ENCODE measurements at regions not wholly inside any gene's neighbourhood (a gene's known extent, or its start where the extent isn't known, plus 50 kb on each side); places are given as distances from the start of the nearest gene placed in this dataset.

- no peak for ATAC-seq
- Histone ChIP-seq H3K36me3 (ENCODE audit: low read depth) (no peaks in the 10 kb centered on the region), H3K4me3 (no peak overlapping the region), H3K4me1 (ENCODE audit: low read depth) (no peaks in the 10 kb centered on the region), H3K9me3 (no peaks in the 10 kb centered on the region)
- DNase-seq, result no peak
- no peak for TF ChIP-seq CTCF (IDR thresholded peaks at IDR 0.05)
- intact Hi-C loops (cut with DNase I, micrococcal nuclease), result no loop called here
These were observed 59.4 kb upstream of the FRMD4A start for GRCh38 chr10:14389981-14390590.

- no peaks in the 10 kb centered on the region for H3K36me3 ChIP-seq (ENCODE audit: low read depth)
- ATAC-seq (no peak), DNase-seq (no peak)
- H3K4me3 ChIP-seq, result no peak overlapping the region
- no peaks in the 10 kb centered on the region for H3K9me3 ChIP-seq
- TF ChIP-seq CTCF (IDR thresholded peaks at IDR 0.05), result no peak
- no peaks in the 10 kb centered on the region for H3K4me1 ChIP-seq (ENCODE audit: low read depth)
- intact Hi-C loops (cut with DNase I, micrococcal nuclease), result no loop called here
These were observed 55.2 kb upstream of the FRMD4A start for GRCh38 chr10:14385596-14386593.

GRCh38 chr10:14384915-14385314, 54.2 kb upstream of the FRMD4A start:
- intact Hi-C loops (cut with DNase I, micrococcal nuclease), result no loop called here
- Histone ChIP-seq H3K4me3 (no peak overlapping the region), H3K9me3 (no peaks in the 10 kb centered on the region), H3K4me1 (ENCODE audit: low read depth) (no peaks in the 10 kb centered on the region), H3K36me3 (ENCODE audit: low read depth) (no peaks in the 10 kb centered on the region)
- no peak for ATAC-seq
- DNase-seq, result no peak
- TF ChIP-seq CTCF (IDR thresholded peaks at IDR 0.05), result no peak

GRCh38 chr10:14384116-14384730, 53.5 kb upstream of the FRMD4A start:
- Histone ChIP-seq H3K36me3 (ENCODE audit: low read depth) (no peaks in the 10 kb centered on the region), H3K4me1 (ENCODE audit: low read depth) (no peaks in the 10 kb centered on the region), H3K9me3 (no peaks in the 10 kb centered on the region), H3K4me3 (no peak overlapping the region)
- TF ChIP-seq CTCF (IDR thresholded peaks at IDR 0.05), result no peak
- DNase-seq (no peak), ATAC-seq (no peak)
- intact Hi-C loops (cut with DNase I, micrococcal nuclease), result no loop called here

GRCh38 chr10:14383266-14383665, 52.5 kb upstream of the FRMD4A start:
- ATAC-seq (no peak), DNase-seq (no peak)
- Histone ChIP-seq H3K4me1 (ENCODE audit: low read depth) (no peaks in the 10 kb centered on the region), H3K4me3 (no peak overlapping the region), H3K9me3 (no peaks in the 10 kb centered on the region), H3K36me3 (ENCODE audit: low read depth) (no peaks in the 10 kb centered on the region)
- no peak for TF ChIP-seq CTCF (IDR thresholded peaks at IDR 0.05)
- intact Hi-C loops (cut with DNase I, micrococcal nuclease), result no loop called here
